ENCODE measurements at regions not wholly inside any gene's neighbourhood (a gene's known extent, or its start where the extent isn't known, plus 50 kb on each side); places are given as distances from the start of the nearest gene placed in this dataset.

GRCh38 chr20:23272176-23273029 is 78.2 kb upstream of the NXT1 start:
- Mint-ChIP-seq H3K4me3 (no peak overlapping the region), H3K27me3 (peaks cover 21% of the 10 kb centered on the region), H3K36me3 (ENCODE audit: insufficient read depth) (no peaks in the 10 kb centered on the region), H3K9me3 (no peaks in the 10 kb centered on the region), H3K4me1 (no peaks in the 10 kb centered on the region), H3K27ac (ENCODE audit: low read depth) (no peak overlapping the region)
- no peak for DNase-seq (ENCODE audit: low spot score in 2 of 2)
- no peak for ATAC-seq (replicated peaks; ENCODE audit: extremely low read depth, poor library complexity, severe bottlenecking)

DNA sequence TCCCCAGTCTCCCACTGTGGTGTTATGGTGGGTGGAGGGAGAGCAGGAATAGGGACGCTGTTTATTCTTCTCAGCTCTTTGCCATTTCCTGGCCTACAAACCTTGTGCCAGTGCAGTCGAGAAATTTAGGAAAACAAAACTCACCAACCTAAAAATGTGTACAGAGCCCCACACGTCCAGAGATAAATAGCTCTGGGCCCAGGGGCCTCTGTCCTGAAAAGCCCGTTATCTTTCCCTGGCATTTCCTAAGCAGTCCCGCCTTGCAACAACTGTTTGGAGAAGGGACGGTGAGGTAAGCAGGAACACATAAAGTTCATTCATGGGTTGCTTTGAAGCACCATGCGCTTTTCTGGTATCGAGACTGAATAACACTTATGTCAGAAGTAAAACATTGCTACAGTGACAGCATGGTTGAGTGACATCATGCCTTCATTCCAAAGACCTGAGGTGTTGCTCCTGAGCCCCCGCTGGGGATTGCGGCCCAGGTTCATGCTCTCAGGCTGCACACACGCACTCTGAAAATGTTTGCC is 80.1 kb upstream of the NXT1 start:
- Mint-ChIP-seq H3K9me3 (no peaks in the 10 kb centered on the region), H3K4me1 (no peaks in the 10 kb centered on the region), H3K4me3 (no peak overlapping the region), H3K36me3 (ENCODE audit: insufficient read depth) (no peaks in the 10 kb centered on the region), H3K27ac (ENCODE audit: low read depth) (no peak overlapping the region), H3K27me3 (peaks cover 30% of the 10 kb centered on the region)
- DNase-seq (ENCODE audit: low spot score in 2 of 2) (no peak), ATAC-seq (replicated peaks; ENCODE audit: extremely low read depth, poor library complexity, severe bottlenecking) (no peak)

DNA sequence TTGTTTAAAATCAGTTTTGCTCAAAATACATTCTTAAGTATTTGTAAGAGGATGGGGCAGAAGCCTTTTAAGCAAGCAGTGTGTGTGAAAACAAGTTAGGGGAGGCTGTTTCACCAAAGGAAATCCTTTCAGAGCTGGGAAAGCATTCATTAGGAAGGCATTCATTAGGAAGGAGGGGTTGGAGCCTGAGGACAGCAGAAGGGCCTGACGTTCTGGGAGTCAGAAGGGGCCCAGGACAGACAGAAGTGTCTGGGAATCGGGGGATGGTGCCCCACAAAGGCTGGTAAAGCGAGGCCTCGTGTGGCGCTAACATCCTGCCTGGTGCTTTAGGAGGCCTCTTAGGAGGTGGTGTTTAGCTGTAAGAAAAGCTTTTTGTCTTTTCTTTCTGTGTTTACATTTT is 80.6 kb upstream of the NXT1 start:
- Mint-ChIP-seq H3K36me3 (ENCODE audit: insufficient read depth) (no peaks in the 10 kb centered on the region), H3K4me1 (no peaks in the 10 kb centered on the region), H3K9me3 (no peaks in the 10 kb centered on the region), H3K27ac (ENCODE audit: low read depth) (no peak overlapping the region), H3K27me3 (peaks cover 35% of the 10 kb centered on the region), H3K4me3 (no peak overlapping the region)
- DNase-seq (ENCODE audit: low spot score in 2 of 2) (no peak), ATAC-seq (replicated peaks; ENCODE audit: extremely low read depth, poor library complexity, severe bottlenecking) (no peak)

DNA sequence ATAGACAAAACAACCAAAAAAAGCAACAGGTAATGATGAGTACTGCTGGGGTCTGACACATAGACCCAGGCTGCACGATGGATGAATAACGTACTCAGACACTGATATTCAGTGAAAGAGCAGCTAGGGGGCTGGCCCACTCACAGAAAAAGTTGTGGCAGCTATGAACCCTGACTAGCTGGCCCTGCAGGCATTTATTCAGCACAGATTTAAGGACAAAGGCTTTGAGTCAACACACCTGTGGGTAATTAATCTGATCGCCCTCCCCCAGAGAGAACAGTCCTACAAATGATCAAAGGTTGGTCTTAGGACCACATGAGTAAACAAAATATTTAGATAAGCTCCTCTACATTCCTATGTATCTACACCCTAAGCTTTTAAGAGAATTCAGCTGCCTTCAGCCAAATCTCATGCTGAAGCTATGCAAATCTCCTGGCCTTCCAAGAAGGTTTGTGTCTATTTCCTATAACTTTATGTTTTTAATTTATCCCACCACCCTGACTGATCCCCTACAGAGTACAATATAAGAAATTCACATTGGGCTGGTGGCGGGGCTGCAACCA is 81.7 kb upstream of the NXT1 start:
- no peaks in the 10 kb centered on the region for H3K4me1 Mint-ChIP-seq
- H3K27ac Mint-ChIP-seq (ENCODE audit: low read depth) = no peak overlapping the region
- H3K36me3 Mint-ChIP-seq (ENCODE audit: insufficient read depth) = no peaks in the 10 kb centered on the region
- ATAC-seq (replicated peaks; ENCODE audit: extremely low read depth, poor library complexity, severe bottlenecking) = no peak
- DNase-seq (ENCODE audit: low spot score in 2 of 2) = no peak
- peaks cover 38% of the 10 kb centered on the region for H3K27me3 Mint-ChIP-seq
- H3K4me3 Mint-ChIP-seq = no peak overlapping the region
- peaks cover 2% of the 10 kb centered on the region for H3K9me3 Mint-ChIP-seq

DNA sequence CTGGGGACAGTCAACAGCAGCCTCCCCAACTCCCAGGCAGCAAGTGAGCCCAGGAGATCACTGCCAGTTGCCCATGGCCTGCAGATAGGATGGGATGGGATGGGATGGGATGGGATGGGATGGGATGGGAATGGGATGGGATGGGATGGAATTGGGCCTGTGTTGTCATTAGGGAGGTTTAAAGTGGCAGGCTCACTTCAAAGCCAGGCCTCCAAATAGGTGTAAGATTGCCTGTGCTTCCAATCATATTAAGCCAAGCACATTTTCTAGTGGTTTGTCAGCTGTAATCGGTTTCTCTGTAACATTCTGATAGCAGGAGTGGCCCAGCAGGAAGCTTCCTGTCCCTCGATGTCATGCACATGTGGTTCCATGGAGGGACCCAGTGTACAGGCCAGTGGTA is 82.7 kb upstream of the NXT1 start:
- ATAC-seq (replicated peaks; ENCODE audit: extremely low read depth, poor library complexity, severe bottlenecking) (no peak), DNase-seq (ENCODE audit: low spot score in 2 of 2) (no peak)
- Mint-ChIP-seq H3K36me3 (ENCODE audit: insufficient read depth) (no peaks in the 10 kb centered on the region), H3K27me3 (peaks cover 34% of the 10 kb centered on the region), H3K27ac (ENCODE audit: low read depth) (no peak overlapping the region), H3K4me1 (no peaks in the 10 kb centered on the region), H3K9me3 (peaks cover 6% of the 10 kb centered on the region), H3K4me3 (no peak overlapping the region)

DNA sequence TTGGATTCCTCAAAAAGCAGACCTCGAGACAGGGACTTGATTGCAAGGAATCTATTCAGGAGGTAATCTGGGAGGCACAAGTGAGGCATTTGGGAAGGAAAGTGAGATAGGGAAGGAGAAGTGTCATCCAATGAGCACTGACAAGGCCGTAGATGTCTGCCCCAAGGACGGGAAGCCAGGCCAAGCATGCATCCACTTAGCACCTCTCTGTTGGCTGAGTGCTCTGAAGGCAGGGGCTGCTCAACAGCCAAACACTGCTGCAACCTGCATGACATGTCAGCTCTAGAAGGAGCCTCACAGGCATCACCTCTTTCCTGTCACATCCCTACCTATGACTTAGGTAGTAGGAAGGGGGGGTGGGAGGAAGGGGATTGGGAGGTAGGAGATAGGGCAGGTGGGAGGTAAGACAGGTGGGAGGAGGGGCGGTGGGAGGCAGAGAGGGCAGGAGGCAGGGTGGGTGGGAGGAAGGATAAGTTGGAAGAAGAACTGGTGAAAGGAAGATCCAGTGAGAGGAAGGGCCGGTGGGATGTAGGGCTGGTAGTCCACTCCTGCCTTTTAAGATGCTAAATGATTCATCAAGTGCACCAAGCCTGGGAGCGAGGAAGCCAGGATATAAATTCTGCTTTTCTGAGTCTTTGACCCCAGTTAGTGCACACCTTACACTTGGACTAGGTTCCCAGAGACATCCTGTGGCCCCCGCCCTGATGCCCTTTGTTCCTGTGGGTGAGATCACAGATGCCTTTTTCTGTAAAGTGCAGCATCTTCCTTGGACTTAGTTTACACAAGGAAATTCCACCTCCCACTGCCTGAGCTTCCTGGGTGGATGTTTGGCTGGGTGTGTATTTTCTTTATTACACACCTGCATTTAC is 83.8 kb upstream of the NXT1 start:
- Mint-ChIP-seq H3K27ac (ENCODE audit: low read depth) (no peak overlapping the region), H3K4me3 (no peak overlapping the region), H3K9me3 (peaks cover 6% of the 10 kb centered on the region), H3K36me3 (ENCODE audit: insufficient read depth) (no peaks in the 10 kb centered on the region), H3K4me1 (no peaks in the 10 kb centered on the region), H3K27me3 (peaks cover 28% of the 10 kb centered on the region)
- DNase-seq (ENCODE audit: low spot score in 2 of 2) (no peak), ATAC-seq (replicated peaks; ENCODE audit: extremely low read depth, poor library complexity, severe bottlenecking) (no peak)

DNA sequence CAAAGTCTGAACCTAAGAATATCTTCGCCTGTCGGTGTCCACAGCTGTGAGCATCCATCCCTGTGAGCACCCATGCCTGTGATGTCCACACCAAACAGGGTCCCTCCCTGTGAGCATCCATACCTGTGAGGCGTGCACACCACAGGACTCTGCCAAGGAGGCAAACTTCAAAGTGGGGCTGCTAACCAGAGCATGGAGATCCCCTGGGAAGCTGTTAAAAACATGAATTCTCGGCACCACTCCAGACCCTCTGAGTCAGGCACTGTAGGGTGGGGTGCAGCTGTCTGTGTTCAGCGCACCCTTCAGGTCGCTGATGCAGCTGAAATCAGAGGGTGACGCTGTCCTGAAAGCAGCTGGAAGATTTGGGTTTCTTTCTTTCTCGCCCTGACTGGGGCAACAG is 85.4 kb upstream of the NXT1 start:
- Mint-ChIP-seq H3K27me3 (peaks cover 28% of the 10 kb centered on the region), H3K36me3 (ENCODE audit: insufficient read depth) (no peaks in the 10 kb centered on the region), H3K27ac (ENCODE audit: low read depth) (no peak overlapping the region), H3K4me1 (no peaks in the 10 kb centered on the region), H3K4me3 (no peak overlapping the region), H3K9me3 (peaks cover 6% of the 10 kb centered on the region)
- ATAC-seq (replicated peaks; ENCODE audit: extremely low read depth, poor library complexity, severe bottlenecking) (no peak), DNase-seq (ENCODE audit: low spot score in 2 of 2) (no peak)

DNA sequence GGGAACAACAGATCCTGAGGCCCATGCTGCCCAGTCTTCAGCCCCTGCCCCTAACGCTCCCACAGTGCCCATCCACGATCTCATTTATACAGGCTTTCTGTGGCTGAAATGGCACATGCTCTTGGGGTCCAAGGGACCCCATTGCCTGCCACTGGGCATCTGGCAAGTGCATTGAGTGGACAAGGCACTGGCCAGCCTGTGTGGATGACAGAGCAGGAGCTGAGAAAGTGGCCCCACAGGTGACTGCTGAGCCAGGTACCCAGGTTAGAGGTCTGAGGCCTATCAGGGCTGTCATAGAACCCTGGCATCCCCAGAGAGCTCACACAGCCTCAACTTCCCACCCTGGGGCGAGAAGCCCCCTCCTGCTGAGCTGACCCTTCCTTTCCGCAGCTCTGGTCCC is 86.0 kb upstream of the NXT1 start:
- H3K27me3 Mint-ChIP-seq = peaks cover 22% of the 10 kb centered on the region
- H3K9me3 Mint-ChIP-seq = peaks cover 6% of the 10 kb centered on the region
- no peaks in the 10 kb centered on the region for H3K36me3 Mint-ChIP-seq (ENCODE audit: insufficient read depth)
- no peak for DNase-seq (ENCODE audit: low spot score in 2 of 2)
- ATAC-seq (replicated peaks; ENCODE audit: extremely low read depth, poor library complexity, severe bottlenecking) = no peak
- H3K27ac Mint-ChIP-seq (ENCODE audit: low read depth) = no peak overlapping the region
- no peaks in the 10 kb centered on the region for H3K4me1 Mint-ChIP-seq
- H3K4me3 Mint-ChIP-seq = no peak overlapping the region

DNA sequence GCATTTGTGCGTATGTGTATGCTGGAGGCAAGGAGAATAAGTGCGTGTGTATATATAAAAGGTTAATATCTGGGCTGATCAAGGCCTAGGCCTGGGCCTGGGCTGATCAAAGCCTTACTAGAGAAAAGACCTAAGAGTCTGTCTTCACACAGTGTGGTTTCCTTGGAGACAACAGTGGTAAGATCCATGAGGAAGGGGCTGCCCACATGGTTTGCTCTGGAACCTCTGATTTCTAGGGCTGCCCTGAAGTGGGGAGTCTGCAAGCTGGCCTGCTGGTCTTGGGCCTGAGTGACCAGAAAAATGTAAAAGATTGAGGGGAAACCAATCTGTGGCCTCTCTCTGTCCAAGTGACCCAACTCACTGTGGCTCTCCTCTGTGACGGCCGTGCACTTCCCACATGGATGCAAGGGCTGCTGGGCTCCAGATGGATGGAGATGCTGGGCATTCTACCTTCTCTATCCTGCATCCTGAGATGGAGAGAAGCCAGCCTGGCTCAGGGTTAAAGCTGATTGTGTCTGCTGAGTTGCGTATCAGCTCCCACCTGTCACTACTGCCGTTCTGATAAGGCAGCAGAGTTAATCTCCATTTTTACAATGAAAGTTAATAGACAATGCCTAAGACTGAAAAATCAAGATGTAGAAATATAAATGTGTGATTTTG is 90.3 kb upstream of the NXT1 start:
- Mint-ChIP-seq H3K36me3 (ENCODE audit: insufficient read depth) (no peaks in the 10 kb centered on the region), H3K9me3 (peaks cover 6% of the 10 kb centered on the region), H3K27ac (ENCODE audit: low read depth) (no peak overlapping the region), H3K27me3 (peaks cover 22% of the 10 kb centered on the region), H3K4me1 (no peaks in the 10 kb centered on the region), H3K4me3 (no peak overlapping the region)
- ATAC-seq (replicated peaks; ENCODE audit: extremely low read depth, poor library complexity, severe bottlenecking) (no peak), DNase-seq (ENCODE audit: low spot score in 2 of 2) (no peak)

- DNase-seq (ENCODE audit: low spot score in 2 of 2) (no peak), ATAC-seq (replicated peaks; ENCODE audit: extremely low read depth, poor library complexity, severe bottlenecking) (no peak)
- Mint-ChIP-seq H3K4me3 (no peak overlapping the region), H3K4me1 (no peaks in the 10 kb centered on the region), H3K27me3 (peaks cover 32% of the 10 kb centered on the region), H3K9me3 (peaks cover 2% of the 10 kb centered on the region), H3K27ac (ENCODE audit: low read depth) (no peak overlapping the region), H3K36me3 (ENCODE audit: insufficient read depth) (peaks cover 1% of the 10 kb centered on the region)
Observed at GRCh38 chr20:23258747-23259121, 91.9 kb upstream of the NXT1 start.

DNA sequence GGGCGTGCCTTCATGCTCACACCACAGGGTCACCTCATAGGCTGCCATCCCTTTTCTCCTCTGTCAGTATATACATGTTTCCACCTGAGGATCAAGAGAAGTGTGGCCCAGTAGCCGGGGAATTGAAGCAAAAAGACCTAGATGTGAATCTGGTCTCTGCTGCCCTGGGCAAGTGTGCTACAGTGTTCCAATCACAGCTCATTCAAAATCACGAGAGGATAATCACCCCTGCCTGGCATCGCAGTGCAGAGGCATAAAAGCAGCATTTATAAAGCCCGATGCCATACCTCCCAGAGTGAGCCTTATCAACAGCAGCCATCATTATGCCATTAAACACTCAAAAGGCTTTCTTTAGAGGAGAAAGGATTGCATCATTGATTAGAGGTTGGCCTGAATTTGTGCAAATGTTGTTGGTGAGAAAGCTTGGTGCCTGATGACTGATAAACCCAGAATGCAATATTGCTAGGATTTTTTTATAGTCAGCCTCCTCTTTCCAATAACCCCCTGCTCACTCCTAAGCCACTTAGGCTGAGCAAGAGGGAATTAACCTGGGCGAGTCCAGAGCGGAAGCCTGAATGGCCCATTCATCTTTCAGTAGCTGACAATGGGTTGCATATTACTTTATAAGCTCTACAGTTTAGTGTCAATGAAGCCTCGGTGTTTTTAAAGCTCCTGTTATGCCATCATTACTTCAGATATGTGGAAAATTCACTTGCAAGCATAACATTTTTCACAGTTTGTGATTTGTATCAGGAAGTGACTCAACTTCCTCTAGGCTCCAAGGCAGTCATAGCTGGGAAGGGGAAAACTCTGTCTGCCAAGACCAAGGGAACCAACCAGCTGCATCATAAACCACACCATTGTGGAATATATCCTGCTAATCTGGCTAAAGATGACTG is 92.5 kb upstream of the NXT1 start:
- no peak for DNase-seq (ENCODE audit: low spot score in 2 of 2)
- H3K27ac Mint-ChIP-seq (ENCODE audit: low read depth) = no peak overlapping the region
- no peaks in the 10 kb centered on the region for H3K9me3 Mint-ChIP-seq
- H3K27me3 Mint-ChIP-seq = peaks cover 35% of the 10 kb centered on the region
- H3K36me3 Mint-ChIP-seq (ENCODE audit: insufficient read depth) = peaks cover 1% of the 10 kb centered on the region
- no peak for ATAC-seq (replicated peaks; ENCODE audit: extremely low read depth, poor library complexity, severe bottlenecking)
- no peaks in the 10 kb centered on the region for H3K4me1 Mint-ChIP-seq
- H3K4me3 Mint-ChIP-seq = no peak overlapping the region
